Colonic mucosa (tissue), 4 donors: ENCODE measurements at regions not wholly inside any gene's neighbourhood (a gene's known extent, or its start where the extent isn't known, plus 50 kb on each side); places are given as distances from the start of the nearest gene placed in this dataset.

Experiments used
- DNase-seq: peaks from one replicate; pipeline ENCODE4 v3.0.0-alpha.2; 2020
- H3K27ac ChIP-seq: fragments of 200-600 bp; one replicate; pipeline ENCODE4 v1.8.0; 2021
- H3K27me3 ChIP-seq: fragments of 200-600 bp; one replicate; pipeline ENCODE4 v1.8.0; 2021
- H3K36me3 ChIP-seq: fragments of 200-600 bp; one replicate; pipeline ENCODE4 v1.8.0; 2021
- H3K4me1 ChIP-seq: fragments of 200-600 bp; one replicate; pipeline ENCODE4 v1.8.0; 2021; ENCODE audit warnings: mild to moderate bottlenecking
- H3K4me3 ChIP-seq: fragments of 200-600 bp; one replicate; pipeline ENCODE4 v1.8.0; 2021
- H3K9ac ChIP-seq, 2 donors: one replicate each; pipeline ENCODE4 v1.7.0; 2013; ENCODE audit warnings: control low read depth in 2 of 2, low read depth in 2 of 2, low read length in 2 of 2
- H3K9me3 ChIP-seq: fragments of 200-600 bp; one replicate; pipeline ENCODE4 v1.8.0; 2021
- intact Hi-C: fragments of 100-400 bp; cut with DNase I; formaldehyde crosslinking; loops from one replicate; pipeline ENCODE4 v1.14.1; 2022
- TF ChIP-seq, protein P1 (sequence below): fragments of 200-600 bp; IDR thresholded peaks from one replicate; pipeline ENCODE4 v1.8.0; 2022; ENCODE audit warnings: antibody characterized with exemption, mild to moderate bottlenecking
- donor health status: healthy.
- donor health status: DM: no; HTN: no; CAD: no.
- donor health status: DM: no; HTN: no; CAD: no.

DNA sequence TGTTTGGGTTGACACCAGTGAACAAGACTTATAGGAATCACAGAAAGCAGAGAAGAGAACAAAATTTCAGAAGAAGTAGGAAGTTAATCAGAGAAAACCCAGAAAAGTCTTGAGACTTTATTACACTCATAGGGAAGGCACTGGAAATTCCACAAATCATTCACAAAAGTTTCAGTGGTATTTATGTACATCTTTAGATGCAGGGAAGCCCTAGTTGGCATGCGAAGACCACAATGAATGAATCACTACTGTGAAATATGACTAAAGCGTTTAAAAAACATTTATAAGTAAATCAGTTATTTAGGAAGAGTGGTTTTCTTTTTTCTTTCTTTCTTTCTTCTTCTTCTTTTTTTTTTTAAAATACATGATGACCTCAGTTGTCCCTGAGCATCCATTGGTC is 105.1 kb downstream of the NUP35 start:
- no peaks in the 10 kb centered on the region for H3K9me3 ChIP-seq
- H3K4me3 ChIP-seq = no peak overlapping the region
- no peak for DNase-seq
- H3K27ac ChIP-seq = no peak overlapping the region
- H3K27me3 ChIP-seq = no peaks in the 10 kb centered on the region
- H3K4me1 ChIP-seq = no peaks in the 10 kb centered on the region
- H3K9ac ChIP-seq = no peak overlapping the region
- H3K36me3 ChIP-seq = no peaks in the 10 kb centered on the region
- intact Hi-C loops = no loop called here
- TF ChIP-seq, protein P1, sequence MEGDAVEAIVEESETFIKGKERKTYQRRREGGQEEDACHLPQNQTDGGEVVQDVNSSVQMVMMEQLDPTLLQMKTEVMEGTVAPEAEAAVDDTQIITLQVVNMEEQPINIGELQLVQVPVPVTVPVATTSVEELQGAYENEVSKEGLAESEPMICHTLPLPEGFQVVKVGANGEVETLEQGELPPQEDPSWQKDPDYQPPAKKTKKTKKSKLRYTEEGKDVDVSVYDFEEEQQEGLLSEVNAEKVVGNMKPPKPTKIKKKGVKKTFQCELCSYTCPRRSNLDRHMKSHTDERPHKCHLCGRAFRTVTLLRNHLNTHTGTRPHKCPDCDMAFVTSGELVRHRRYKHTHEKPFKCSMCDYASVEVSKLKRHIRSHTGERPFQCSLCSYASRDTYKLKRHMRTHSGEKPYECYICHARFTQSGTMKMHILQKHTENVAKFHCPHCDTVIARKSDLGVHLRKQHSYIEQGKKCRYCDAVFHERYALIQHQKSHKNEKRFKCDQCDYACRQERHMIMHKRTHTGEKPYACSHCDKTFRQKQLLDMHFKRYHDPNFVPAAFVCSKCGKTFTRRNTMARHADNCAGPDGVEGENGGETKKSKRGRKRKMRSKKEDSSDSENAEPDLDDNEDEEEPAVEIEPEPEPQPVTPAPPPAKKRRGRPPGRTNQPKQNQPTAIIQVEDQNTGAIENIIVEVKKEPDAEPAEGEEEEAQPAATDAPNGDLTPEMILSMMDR = no peak

DNA sequence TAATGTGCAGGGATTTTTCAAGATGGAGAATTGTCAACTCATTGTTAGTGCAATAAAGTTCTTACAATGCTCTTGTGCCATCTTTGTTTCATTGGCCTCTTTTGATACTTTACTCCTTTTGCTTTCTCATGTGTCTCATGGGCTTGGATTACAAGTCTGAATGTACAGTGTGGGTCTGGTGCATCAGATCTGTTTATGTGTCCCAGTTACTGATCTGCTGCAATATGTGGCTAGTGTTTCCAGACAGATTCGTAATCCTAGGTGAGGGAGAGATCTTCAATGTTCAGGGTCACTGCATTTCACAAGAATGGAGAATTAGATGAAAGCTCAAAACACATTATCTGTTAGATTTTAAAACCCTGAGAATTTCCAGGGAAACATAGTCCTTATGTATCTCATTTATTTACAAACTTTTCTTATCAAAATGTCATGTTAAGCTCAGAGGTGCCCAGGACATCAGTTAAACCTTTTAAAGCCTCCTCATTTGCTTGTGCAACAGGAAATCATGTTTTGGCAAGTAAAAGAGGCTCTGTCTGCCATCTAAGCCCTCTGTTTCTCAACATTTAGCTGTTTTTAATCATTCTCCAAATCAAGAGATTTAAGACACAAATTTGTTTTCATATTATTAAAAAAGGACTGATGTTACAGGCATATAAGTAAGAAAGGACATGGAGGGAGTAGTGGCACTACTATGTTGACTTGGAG is 108.1 kb downstream of the NUP35 start:
- H3K36me3 ChIP-seq = no peaks in the 10 kb centered on the region
- no peaks in the 10 kb centered on the region for H3K9me3 ChIP-seq
- DNase-seq = no peak
- H3K27ac ChIP-seq = no peak overlapping the region
- no peak overlapping the region for H3K4me3 ChIP-seq
- intact Hi-C loops = no loop called here
- H3K27me3 ChIP-seq = no peaks in the 10 kb centered on the region
- H3K4me1 ChIP-seq = no peaks in the 10 kb centered on the region
- no peak overlapping the region for H3K9ac ChIP-seq
- TF ChIP-seq, protein P1 = no peak

DNA sequence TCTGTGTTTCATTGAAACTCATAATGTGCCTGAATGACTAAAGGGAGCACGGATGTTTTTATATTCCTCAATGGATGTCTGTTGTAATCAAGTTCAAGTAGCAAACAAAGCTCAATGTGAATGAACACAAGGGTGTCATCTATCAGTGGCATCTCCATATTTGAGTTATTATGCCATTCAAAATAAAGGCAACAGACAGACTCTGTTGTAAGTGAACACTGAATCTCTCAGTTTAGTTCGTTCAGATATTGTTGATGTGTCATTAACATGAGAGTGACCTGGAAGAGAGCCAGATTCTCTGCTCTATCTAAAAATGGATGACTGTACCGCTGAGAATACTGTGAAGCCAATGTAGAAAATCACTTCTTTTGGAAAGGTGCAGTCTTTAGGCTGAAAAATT is 118.7 kb downstream of the NUP35 start:
- H3K9me3 ChIP-seq = no peaks in the 10 kb centered on the region
- H3K27ac ChIP-seq = no peak overlapping the region
- no peaks in the 10 kb centered on the region for H3K27me3 ChIP-seq
- no peak for DNase-seq
- no peaks in the 10 kb centered on the region for H3K4me1 ChIP-seq
- intact Hi-C loops = no loop called here
- no peaks in the 10 kb centered on the region for H3K36me3 ChIP-seq
- TF ChIP-seq, protein P1 = no peak
- no peak overlapping the region for H3K9ac ChIP-seq
- H3K4me3 ChIP-seq = no peak overlapping the region

DNA sequence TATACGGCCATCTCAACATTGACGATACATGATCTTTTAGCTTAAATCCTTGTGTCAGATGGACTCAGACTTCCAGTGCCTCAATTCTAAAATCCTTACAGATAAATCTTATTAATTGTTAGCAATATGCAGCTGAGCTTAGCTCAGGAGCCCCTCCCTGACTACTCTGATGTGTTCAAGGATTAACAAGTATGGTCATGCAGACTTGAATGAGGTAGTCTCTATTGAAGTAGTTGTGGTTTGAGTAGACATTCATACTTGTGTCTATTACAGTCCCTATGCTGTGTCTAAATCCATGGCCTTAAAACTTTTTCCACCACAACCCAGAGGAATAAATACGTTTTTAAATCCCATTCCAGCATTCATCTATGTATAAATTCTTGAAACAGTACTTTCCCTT is 119.5 kb downstream of the NUP35 start:
- intact Hi-C loops = no loop called here
- H3K4me3 ChIP-seq = no peak overlapping the region
- H3K9ac ChIP-seq = no peak overlapping the region
- H3K27me3 ChIP-seq = no peaks in the 10 kb centered on the region
- no peaks in the 10 kb centered on the region for H3K36me3 ChIP-seq
- no peaks in the 10 kb centered on the region for H3K4me1 ChIP-seq
- H3K9me3 ChIP-seq = no peaks in the 10 kb centered on the region
- TF ChIP-seq, protein P1 = no peak
- DNase-seq = no peak
- H3K27ac ChIP-seq = no peak overlapping the region

DNA sequence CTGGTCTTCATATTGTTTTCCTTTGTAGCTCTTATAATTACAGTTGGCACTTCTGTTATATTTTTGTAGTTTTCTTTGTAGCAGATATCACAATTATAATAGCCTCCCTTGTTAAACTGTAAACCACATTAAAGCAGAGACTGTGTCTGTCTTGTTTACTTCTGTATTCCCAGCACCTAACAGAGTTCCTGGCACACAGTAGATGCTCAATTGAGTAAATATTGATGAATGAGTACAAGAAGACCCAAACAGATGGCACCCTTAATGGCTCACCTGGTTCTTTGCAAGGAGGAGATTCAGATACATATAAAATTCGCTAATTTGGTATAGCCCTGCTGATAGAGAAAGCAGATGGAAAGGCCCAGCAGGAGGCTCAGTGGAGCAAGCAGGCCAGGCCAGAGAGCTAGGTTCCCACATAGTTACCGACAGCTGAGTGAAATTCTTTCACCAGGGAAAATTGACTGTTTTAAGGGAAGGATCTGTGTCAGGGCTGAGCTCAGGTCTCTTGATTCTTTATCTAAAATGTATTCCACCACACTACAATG is 120.1 kb downstream of the NUP35 start:
- H3K4me3 ChIP-seq = no peak overlapping the region

More for the DNA sequence above, 120.1 kb downstream of the NUP35 start:
- no peaks in the 10 kb centered on the region for H3K4me1 ChIP-seq
- H3K27me3 ChIP-seq = no peaks in the 10 kb centered on the region
- H3K9ac ChIP-seq = no peak overlapping the region
- intact Hi-C loops = no loop called here
- no peaks in the 10 kb centered on the region for H3K9me3 ChIP-seq
- no peaks in the 10 kb centered on the region for H3K36me3 ChIP-seq
- no peak overlapping the region for H3K27ac ChIP-seq
- DNase-seq = no peak
- TF ChIP-seq, protein P1 = no peak
